ENCODE measurements at regions not wholly inside any gene's neighbourhood (a gene's known extent, or its start where the extent isn't known, plus 50 kb on each side); places are given as distances from the start of the nearest gene placed in this dataset.

DNA sequence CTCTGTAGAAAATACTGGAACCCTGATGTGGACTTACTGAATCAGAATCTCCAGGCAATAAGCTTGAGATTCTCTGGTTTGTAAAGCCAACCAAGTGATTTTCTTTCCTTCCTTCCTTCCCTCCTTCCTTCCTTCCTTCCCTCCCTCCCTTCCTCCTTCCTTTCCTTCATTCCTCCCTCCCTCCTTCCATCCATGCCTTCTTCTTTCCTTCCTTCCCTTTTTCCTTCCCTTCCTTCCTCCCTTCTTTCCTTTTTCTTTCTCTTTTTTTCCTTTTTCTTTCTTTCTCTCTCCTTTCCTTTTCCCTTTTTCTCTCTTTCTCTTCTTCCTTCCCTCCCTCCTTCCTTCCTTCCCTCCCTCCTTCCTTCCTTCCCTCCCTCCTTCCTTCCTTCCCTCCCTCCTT lies 450.8 kb downstream of the GRXCR1 start:
- no peak for DNase-seq (ENCODE audit: low read depth in 3 of 3, low spot score in 1 of 3)

DNA sequence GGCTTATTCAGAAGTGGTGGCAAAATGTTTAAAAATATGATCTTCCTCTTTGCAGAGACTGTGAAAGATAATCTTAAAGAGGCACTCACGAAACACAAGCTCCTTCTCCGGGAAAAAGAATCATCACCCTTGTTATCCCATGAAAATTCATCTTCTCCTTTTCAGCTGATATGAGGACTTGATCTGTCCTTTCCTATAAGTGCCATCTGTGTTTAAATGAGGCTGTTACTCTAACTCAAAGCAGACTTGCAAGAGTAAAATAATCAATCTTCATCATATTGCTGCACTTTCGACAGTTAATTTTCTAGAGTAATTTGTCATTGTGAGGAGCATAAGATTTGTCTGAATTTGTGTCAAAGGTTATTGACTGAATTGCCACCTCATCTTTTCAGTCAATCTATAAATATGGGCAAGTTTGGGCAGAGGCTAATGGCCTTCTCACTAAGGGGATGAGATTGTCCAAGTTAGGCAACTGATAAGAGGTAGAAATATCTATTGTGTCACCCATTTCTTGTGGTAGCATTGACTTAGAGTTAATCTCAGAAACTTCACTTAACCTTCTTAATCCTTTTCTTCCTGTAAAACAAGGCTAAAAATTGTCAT lies 452.9 kb downstream of the GRXCR1 start:
- DNase-seq (ENCODE audit: low read depth in 3 of 3, low spot score in 1 of 3), result no peak

DNA sequence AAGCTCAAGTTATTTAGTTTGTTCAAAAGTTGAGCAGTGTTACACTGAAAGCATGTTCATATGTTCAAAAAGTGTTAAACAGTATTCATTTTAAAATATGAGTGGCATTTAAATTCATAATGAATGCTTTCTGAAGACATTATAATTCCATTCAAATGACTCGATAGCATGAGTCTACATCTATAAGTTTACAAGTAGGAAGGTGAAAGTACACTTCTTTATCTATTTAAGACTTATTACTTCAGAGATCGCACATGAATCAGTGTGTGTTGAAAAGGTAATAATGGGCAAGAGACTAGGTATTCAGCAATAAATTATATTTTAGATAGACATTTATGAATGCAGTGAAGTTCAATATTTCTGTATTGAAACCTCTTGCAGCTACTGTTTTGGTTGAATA lies 456.1 kb downstream of the GRXCR1 start:
- no peak for DNase-seq (ENCODE audit: low read depth in 3 of 3, low spot score in 1 of 3)

- no peak for DNase-seq (ENCODE audit: low read depth in 3 of 3, low spot score in 1 of 3)
Measured at GRCh38 chr4:43351970-43352806, 459.7 kb downstream of the GRXCR1 start.

- DNase-seq (ENCODE audit: low read depth in 3 of 3, low spot score in 1 of 3), result no peak
Measured at GRCh38 chr4:43352859-43353258, 460.3 kb downstream of the GRXCR1 start.

GRCh38 chr4:43353552-43353951 lies 461.0 kb downstream of the GRXCR1 start:
- no peak for DNase-seq (ENCODE audit: low read depth in 3 of 3, low spot score in 1 of 3)

DNA sequence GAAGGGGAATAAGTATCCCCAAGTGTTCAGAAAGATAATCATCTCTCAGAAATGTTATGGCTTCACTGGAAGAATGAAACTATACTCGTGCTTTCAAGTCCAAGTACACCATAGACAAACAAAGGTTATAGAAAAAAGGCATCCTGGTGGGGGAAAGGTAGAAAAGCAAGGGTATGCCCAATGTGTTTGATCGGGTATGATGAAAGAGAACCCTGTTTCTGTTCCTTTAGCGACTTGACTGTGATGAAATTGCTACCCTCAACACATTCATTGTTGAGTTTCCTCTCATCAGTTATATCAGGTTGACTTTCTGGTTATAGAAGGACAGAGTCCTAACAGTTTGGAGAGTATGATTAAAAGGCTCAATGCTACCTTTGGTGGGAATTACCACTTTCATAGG lies 464.3 kb downstream of the GRXCR1 start:
- DNase-seq (ENCODE audit: low read depth in 3 of 3, low spot score in 1 of 3), result no peak

- DNase-seq (ENCODE audit: low read depth in 3 of 3, low spot score in 1 of 3), result no peak
Measured at GRCh38 chr4:43357252-43357974, 464.9 kb downstream of the GRXCR1 start.

GRCh38 chr4:43360296-43360695 lies 467.8 kb downstream of the GRXCR1 start:
- DNase-seq (ENCODE audit: low read depth in 3 of 3, low spot score in 1 of 3), result no peak

DNA sequence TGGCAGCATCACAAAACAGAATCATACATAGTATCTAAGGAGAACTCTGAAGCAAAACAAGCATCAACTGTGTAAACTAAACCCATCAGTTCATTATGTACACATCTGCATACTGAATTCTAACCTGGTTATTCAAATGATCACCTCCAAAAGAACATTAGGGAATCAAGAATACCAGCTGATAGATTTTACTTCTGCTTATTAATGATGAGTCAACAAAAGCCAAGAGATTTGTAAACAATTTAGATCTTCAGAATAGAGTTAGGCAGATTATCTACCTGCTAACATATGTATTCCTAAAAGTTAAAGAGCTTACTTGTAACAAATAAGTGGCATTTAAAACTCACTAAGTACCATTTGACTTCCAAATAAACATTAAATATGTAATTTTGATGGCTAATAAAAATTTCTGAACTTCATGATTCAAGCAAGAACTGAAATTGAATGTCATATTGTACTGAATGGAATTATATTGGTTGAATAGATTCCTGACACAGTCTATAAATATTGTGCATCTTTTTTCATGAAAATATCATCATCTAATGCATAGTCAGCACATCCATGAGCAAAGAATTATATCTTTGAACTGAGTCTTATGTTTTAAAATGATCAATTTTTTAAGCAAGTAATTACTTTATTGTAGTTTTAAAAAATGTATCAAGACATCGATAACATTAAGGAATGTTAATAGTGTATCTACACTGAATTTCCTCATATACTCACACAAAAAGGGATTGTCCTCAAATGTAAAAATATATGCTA lies 470.5 kb downstream of the GRXCR1 start:
- no peak for DNase-seq (ENCODE audit: low read depth in 3 of 3, low spot score in 1 of 3)

DNA sequence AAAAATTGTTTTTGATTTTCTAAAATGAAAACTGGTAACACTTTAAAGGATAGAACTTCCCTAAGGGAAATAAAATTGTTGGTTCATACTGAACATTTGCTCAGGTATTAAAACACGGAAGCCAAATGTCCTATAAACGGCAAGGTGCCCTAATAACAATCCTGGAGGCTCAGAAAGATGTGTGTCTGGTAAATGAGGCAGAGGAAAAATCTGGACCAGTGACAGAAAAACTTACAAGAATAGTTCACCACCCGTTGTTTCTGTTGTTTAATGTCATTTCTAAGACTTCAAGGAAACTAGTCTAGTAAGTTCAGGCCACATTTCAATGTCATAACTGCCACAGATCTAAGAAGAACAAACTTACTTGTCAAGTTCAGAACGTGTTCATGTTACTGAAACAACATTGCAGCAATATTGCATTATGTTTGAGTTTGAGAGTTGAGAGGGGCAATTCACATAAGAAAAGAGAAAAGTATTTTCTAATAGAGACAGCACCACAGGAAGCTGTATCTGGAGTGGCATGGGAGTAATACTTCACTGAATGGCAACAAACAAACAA lies 476.6 kb downstream of the GRXCR1 start:
- DNase-seq (ENCODE audit: low read depth in 3 of 3, low spot score in 1 of 3), result no peak

- DNase-seq (ENCODE audit: low read depth in 3 of 3, low spot score in 1 of 3), result no peak
Measured at GRCh38 chr4:43373201-43373600, 480.7 kb downstream of the GRXCR1 start.

DNA sequence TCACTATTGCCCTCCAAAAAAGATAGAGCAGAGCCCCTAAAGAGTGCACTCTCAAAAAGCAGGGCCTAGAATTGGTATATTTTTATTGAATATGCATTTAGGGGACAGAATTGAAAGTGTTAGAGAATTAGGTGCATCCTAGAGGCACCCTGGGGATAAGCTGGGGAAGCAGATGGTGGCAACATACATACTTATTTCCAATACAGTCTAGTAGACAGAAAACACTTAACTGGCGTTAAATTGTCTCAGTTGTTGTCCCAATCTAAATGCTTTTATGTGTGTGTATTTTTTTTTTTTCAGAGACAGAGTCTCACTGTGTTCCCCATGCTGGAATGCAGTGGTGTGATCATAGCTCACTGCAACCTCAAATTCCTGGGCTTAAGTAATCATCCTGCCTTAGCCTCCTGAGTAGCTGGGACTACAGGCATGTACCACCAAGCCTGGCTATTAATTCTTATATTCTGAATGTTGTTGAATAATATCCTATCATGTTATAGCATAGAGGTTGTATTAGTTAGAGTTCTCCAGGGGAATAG lies 481.8 kb downstream of the GRXCR1 start:
- DNase-seq (ENCODE audit: low read depth in 3 of 3, low spot score in 1 of 3), result no peak

DNA sequence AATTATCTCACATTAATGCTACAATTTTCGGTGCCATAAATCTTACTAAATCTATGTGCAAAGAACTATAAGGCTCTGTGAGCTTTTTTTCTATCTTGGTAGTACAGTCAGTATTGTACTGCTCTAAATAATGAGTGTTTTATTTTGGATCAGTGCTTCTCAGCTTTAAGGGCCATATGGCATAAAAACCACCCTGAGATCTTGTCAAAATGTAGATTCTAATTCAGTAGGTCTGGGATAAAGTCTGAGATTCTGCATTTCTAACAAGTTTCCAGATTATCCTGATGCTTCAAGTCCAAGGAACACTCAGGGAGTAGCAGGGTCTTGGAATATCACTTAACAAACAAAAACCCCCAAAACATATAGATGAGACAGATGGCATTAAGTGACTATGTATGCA lies 486.5 kb downstream of the GRXCR1 start:
- no peak for DNase-seq (ENCODE audit: low read depth in 3 of 3, low spot score in 1 of 3)

- no peak for DNase-seq (ENCODE audit: low read depth in 3 of 3, low spot score in 1 of 3)
Measured at GRCh38 chr4:43380093-43380492, 487.6 kb downstream of the GRXCR1 start.

DNA sequence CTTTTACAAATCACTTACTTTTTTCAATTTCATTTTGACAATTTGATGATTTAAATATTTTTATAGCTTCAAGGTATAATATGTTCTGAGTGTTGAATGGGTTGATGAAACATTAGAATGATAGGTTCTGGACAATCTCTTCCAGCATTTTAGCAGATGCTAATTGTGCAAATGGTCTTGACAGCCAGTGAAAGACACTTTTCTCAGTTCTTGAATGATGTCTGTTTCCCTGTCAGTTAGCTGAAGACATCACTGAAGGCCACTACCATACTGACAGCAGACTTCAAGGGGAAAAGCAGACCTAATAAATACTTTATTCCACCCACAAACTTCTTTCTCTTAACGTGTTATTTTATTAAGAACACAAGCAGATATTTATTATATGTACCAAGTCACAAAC lies 498.6 kb downstream of the GRXCR1 start:
- no peak for DNase-seq (ENCODE audit: low read depth in 3 of 3, low spot score in 1 of 3)

DNA sequence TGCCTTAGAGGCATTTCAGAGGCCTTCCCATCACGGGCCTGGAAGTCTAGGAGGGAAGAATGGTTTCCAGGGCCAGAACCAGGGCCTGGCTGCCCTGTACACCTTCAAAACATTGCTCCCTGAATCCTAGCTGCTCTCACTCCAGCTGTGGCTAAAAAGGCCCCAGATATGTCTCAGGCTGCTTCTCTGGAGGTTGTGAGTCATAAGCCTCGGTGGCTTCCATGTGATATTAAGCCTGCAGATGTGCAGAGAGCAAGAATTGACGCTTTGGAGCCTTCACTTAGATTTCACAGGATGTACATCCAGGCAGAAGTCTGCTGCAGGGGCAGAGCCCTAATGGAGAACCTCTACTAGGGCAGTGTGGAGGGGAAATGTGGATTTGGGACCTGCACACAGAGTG lies 502.5 kb downstream of the GRXCR1 start:
- DNase-seq (ENCODE audit: low read depth in 3 of 3, low spot score in 1 of 3), result no peak

DNA sequence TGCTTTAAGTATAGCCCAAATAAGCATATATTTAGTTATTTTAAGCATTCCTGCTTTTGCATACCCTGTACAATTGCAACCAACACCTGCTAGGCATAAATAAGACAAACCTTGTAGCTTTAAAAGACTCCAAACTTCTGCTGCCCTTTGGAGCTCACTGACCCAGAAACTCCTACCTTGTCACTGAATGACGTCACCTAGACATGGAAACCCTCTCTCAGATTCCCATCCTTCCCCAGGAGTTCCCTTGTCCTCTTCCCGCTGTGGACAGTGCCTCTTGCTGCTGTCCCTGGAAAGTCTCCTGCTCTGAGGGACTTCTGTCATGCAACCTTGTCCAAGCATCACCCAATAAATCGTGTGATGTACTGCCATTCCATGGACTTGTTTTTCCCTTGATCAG lies 507.2 kb downstream of the GRXCR1 start:
- DNase-seq (ENCODE audit: low read depth in 3 of 3, low spot score in 1 of 3), result no peak

GRCh38 chr4:43402393-43402792 lies 509.9 kb downstream of the GRXCR1 start:
- no peak for DNase-seq (ENCODE audit: low read depth in 3 of 3, low spot score in 1 of 3)

- DNase-seq (ENCODE audit: low read depth in 3 of 3, low spot score in 1 of 3), result no peak
Measured at GRCh38 chr4:43410636-43411035, 518.1 kb downstream of the GRXCR1 start.

DNA sequence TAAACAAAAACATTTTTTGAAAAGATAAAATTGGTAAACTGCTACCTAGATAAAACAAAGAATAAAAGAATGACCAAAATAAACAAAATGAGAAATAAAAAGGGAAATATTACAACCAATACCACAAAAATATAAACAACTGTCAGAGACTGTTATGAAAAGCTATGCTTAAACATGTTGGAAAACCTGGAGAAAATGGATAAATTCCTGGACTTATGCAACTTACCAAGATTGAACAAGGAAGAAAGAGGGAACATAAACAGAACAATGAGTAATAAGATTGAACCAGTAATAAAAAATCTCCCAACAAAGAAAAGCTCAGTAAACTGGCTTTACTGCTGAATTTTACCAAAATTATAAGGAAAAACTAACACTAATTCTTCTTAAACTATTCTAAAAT lies 518.7 kb downstream of the GRXCR1 start:
- DNase-seq (ENCODE audit: low read depth in 3 of 3, low spot score in 1 of 3), result no peak

Measured in stimulated activated CD4-positive, alpha-beta T cell treated with anti-CD3 and anti-CD28 coated beads, TNF-alpha, amount 100 ng/mL, for 1 hour (primary cell).